ENCODE measurements at regions not wholly inside any gene's neighbourhood (a gene's known extent, or its start where the extent isn't known, plus 50 kb on each side); places are given as distances from the start of the nearest gene placed in this dataset.
"Not testable (repeated sequence)": the region's sequence is repeated elsewhere in the genome, so short reads cannot be mapped to it uniquely, and the experiment has no call there.

- DNase-seq: no peak
These were observed 651.8 kb downstream of the C4orf33 start for GRCh38 chr4:129747756-129748155.

GRCh38 chr4:129748991-129749390 is 653.0 kb downstream of the C4orf33 start:
- DNase-seq: no peak

- DNase-seq: no peak
These were observed 655.7 kb downstream of the C4orf33 start for GRCh38 chr4:129751646-129752045.

GRCh38 chr4:129783596-129783995 is 687.6 kb downstream of the C4orf33 start:
- no peak for DNase-seq

DNA sequence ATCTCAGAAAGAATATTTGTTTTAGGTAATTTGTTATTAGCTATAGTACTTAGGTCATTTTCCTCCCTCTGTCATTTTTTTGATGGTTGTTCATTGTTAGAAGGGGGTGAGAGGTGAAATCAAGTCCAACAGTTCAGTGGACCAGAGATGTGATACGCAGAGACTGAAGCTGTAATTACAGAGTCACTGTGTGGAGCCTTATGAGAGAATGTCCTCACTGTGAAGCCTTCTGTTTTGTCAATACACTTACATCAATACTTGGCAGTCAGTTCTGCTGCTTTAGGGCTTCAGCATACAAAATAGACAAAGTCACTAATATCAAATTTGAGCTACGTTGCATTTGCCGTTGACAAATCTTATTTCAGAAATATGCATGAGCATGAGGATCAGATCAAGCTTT is 692.5 kb downstream of the C4orf33 start:
- no peak for DNase-seq

- DNase-seq: no peak
These were observed 708.6 kb downstream of the C4orf33 start for GRCh38 chr4:129804461-129804981.

DNA sequence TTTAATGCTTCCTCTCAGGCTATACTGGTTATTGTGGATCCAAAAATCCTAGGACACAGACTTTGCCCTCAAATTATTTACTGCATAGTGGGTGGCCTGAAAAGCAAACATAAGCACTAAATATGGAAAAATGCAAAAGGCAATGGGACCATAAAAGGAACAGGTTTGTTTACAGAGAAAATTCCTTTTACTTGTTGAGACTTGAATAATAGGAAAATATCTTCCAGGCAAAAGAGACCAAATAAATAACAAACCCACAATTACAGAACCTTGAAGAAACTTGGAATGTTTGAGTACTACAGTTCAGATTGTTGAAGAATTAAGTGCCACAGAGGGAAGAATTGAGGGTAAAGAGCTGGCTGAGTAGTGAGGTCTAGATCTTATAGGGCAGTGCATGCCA is 711.0 kb downstream of the C4orf33 start:
- no peak for DNase-seq

DNA sequence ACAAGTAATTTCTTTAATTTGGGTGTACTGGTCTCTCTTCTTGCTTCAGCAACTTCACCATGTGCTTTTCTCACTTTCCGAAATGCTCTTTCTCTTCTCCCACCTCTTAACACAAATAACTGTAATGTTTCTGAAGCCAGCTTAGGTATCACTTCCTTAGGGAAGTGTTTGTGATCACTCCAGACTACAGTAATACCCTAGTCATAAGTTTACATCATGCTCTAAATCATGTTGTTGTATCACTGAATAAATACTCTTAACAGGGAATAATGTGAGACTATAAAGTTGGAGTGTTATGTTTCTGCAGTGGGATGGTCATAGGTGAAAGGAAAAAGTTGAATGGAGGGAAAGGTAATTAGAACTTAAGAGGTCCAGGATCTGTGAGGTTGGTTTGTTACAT is 712.3 kb downstream of the C4orf33 start:
- no peak for DNase-seq

DNA sequence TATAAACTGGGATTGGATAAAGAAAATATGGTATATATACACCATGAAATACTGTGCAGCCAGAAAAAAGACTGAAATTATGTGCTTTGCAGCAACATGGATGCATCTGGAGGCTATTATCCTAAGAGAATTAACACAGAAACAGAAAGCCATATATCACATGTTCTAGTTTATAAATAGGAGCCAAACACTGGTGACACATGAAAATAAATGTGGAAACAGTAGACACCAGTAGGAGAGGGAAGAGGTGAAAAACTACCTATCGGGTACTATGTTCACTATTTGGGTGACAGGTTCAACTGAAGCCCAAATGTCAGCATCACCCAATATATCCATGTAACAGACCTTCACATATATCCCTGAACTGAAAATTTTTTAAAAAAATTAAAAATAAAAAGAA is 725.1 kb downstream of the C4orf33 start:
- no peak for DNase-seq

DNA sequence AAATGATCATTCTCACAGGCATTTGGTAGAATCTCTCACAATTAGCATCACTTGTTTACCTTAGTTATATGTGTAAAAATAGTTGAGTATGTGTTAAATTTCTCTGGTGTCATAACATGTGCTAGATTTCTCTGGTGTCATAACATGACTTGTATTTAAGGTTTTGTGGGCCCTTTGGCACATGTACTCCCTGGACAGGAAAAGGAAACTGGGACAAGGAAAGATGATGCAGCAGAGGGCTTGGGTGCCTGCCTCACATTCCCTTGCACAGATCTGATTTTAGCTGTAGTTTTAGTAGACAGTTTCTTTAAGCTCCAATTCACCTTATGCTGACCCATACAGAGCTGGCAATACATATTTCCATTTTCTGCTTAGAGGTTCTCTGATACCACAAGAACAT is 726.0 kb downstream of the C4orf33 start:
- no peak for DNase-seq

GRCh38 chr4:129822701-129823100 is 726.7 kb downstream of the C4orf33 start:
- no peak for DNase-seq

GRCh38 chr4:129823105-129823504 is 727.2 kb downstream of the C4orf33 start:
- no peak for DNase-seq

GRCh38 chr4:129829373-129829772 is 733.4 kb downstream of the C4orf33 start:
- no peak for DNase-seq

- DNase-seq: no peak
These were observed 743.7 kb downstream of the C4orf33 start for GRCh38 chr4:129839687-129840086.

GRCh38 chr4:129842096-129842495 is 746.1 kb downstream of the C4orf33 start:
- no peak for DNase-seq

DNA sequence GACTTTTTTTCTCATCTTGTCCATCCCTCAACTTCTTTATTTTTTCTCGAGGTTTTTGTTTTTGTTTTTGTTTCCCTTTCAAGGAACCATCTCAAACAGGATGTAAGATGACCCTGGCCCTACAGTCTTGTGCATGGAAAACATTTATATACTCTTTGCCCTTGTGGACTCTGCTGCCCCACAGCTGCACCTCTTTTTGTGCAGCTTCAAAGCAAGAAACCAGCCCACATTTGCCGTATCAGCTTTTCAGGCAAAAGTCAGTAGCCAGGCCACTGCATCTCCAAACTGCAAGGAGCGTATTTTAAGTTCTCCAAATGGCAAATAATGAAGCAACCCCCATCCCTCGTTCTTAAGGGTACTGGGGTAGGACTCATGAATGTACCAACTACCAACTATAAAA is 756.5 kb downstream of the C4orf33 start:
- DNase-seq: no peak

- not testable (repeated sequence) for DNase-seq
These were observed 757.9 kb downstream of the C4orf33 start for GRCh38 chr4:129853685-129854467.

- no peak for DNase-seq
These were observed 766.5 kb downstream of the C4orf33 start for GRCh38 chr4:129862461-129862860.

DNA sequence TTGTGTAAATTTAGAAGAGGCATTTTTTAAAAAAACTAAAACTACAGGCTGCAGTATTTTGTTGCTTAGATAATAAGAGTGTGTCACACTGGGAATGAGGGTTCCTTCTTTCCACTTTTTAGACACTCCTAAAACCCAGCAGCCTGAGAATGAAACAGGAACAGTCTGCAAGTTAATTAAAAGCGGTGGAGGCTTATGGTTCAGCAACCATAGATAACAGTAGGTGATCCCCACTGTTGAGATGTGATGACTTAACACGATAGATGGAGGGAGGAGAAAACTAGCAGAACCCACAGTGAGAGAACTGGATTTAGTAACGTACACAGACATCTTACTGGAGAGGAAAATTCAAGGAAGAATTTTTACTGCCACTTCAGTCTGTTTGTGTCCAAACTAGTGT is 767.3 kb downstream of the C4orf33 start:
- no peak for DNase-seq

- DNase-seq: no peak
These were observed 788.0 kb downstream of the C4orf33 start for GRCh38 chr4:129883996-129884395.

GRCh38 chr4:129897111-129897510 is 801.2 kb downstream of the C4orf33 start:
- DNase-seq: no peak

- DNase-seq: no peak
These were observed 803.9 kb downstream of the C4orf33 start for GRCh38 chr4:129899849-129900248.

- DNase-seq: no peak
These were observed 804.5 kb downstream of the C4orf33 start for GRCh38 chr4:129900430-129900953.

DNA sequence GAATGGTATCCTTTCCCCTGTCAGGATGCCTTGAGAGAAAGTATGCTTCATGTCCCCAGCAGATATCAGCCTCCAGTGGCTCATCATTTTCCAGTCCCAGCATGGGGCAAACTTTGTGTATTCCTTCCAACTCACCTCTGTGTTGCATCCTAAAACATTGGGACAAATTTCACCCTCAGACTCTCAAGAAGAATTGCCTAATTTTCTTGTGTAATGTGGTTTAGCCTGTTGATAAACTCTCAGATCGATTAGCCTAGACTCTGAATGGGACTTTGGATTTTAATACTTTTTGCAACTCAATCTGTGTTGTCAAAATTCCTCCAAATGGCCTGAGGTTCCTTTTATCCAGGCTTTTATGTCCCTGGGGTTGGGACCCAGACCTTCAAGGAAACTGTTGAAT is 805.3 kb downstream of the C4orf33 start:
- DNase-seq: no peak

GRCh38 chr4:129903861-129904260 is 807.9 kb downstream of the C4orf33 start:
- no peak for DNase-seq

Data from NCI-H1417 treated with DMSO at 0.1 percent for 48 hours (cell line).